ENCODE measurements at regions not wholly inside any gene's neighbourhood (a gene's known extent, or its start where the extent isn't known, plus 50 kb on each side); places are given as distances from the start of the nearest gene placed in this dataset.

GRCh38 chr17:33639103-33639880 is 346.2 kb upstream of the ASIC2 start:
- no peak for ATAC-seq
- Mint-ChIP-seq H3K4me1 (peaks cover 13% of the 10 kb centered on the region), H3K9me3 (peaks cover 18% of the 10 kb centered on the region), H3K4me3 (no peak overlapping the region), H3K27ac (no peak overlapping the region), H3K36me3 (no peaks in the 10 kb centered on the region)
- no peak for DNase-seq (ENCODE audit: low spot score in 2 of 2)

- peaks cover 18% of the 10 kb centered on the region for H3K9me3 Mint-ChIP-seq
- H3K4me3 Mint-ChIP-seq = no peak overlapping the region
- no peaks in the 10 kb centered on the region for H3K36me3 Mint-ChIP-seq
- H3K4me1 Mint-ChIP-seq = peaks cover 13% of the 10 kb centered on the region
- H3K27ac Mint-ChIP-seq = no peak overlapping the region
- DNase-seq (ENCODE audit: low spot score in 2 of 2) = no peak
- no peak for ATAC-seq
These were observed 347.5 kb upstream of the ASIC2 start for GRCh38 chr17:33640629-33641028.

- Mint-ChIP-seq H3K9me3 (peaks cover 14% of the 10 kb centered on the region), H3K36me3 (no peaks in the 10 kb centered on the region), H3K4me3 (no peak overlapping the region), H3K4me1 (peaks cover 8% of the 10 kb centered on the region), H3K27ac (no peak overlapping the region)
- DNase-seq (ENCODE audit: low spot score in 2 of 2) = no peak
- ATAC-seq = no peak
These were observed 348.9 kb upstream of the ASIC2 start for GRCh38 chr17:33642002-33642401.

DNA sequence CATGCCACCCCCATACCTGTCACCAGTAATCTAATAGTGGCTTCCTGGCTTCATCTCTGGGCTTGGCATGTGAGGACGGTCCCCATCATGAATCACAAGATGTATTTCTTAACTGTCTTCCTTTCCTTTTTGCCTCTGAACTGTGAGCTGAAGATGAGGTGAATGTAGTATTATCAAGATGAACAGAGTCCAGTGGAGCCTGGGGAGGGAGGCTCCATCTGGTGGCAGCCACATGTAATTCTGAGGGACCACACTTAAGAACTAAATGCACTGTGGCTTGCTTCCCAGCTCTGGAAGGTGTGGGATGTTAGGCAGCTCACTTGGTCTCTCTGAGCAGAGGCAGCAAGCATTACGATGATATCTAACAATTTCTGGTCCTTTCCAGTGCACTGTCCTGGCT is 354.9 kb upstream of the ASIC2 start:
- H3K4me1 Mint-ChIP-seq = no peaks in the 10 kb centered on the region
- H3K27ac Mint-ChIP-seq = no peak overlapping the region
- ATAC-seq = no peak
- H3K4me3 Mint-ChIP-seq = no peak overlapping the region
- no peak for DNase-seq (ENCODE audit: low spot score in 2 of 2)
- no peaks in the 10 kb centered on the region for H3K9me3 Mint-ChIP-seq
- H3K36me3 Mint-ChIP-seq = no peaks in the 10 kb centered on the region

DNA sequence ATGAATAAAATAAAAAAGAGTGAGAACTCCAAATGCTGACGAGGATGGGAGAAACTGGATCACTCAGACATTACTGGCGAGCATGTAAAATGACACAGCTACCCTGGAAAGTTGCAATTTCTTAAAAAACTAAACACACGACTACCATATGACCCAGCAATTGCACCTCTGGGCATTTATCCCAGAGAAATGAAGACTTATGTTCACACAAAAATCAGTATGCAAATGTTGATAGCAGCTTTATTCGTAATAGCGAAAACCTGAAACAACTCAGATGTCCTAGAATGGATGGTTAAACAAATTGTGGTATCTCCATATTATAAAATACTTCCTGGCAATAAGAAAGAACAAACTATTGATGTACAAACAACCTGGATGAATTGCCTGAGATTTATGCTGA is 357.2 kb upstream of the ASIC2 start:
- Mint-ChIP-seq H3K36me3 (no peaks in the 10 kb centered on the region), H3K9me3 (no peaks in the 10 kb centered on the region), H3K27ac (no peak overlapping the region), H3K4me3 (no peak overlapping the region), H3K4me1 (no peaks in the 10 kb centered on the region)
- DNase-seq (ENCODE audit: low spot score in 2 of 2) (no peak), ATAC-seq (no peak)

GRCh38 chr17:33651686-33652085 is 358.6 kb upstream of the ASIC2 start:
- DNase-seq (ENCODE audit: low spot score in 2 of 2) = no peak
- no peaks in the 10 kb centered on the region for H3K9me3 Mint-ChIP-seq
- no peaks in the 10 kb centered on the region for H3K4me1 Mint-ChIP-seq
- H3K36me3 Mint-ChIP-seq = no peaks in the 10 kb centered on the region
- H3K27ac Mint-ChIP-seq = no peak overlapping the region
- ATAC-seq = no peak
- H3K4me3 Mint-ChIP-seq = no peak overlapping the region

DNA sequence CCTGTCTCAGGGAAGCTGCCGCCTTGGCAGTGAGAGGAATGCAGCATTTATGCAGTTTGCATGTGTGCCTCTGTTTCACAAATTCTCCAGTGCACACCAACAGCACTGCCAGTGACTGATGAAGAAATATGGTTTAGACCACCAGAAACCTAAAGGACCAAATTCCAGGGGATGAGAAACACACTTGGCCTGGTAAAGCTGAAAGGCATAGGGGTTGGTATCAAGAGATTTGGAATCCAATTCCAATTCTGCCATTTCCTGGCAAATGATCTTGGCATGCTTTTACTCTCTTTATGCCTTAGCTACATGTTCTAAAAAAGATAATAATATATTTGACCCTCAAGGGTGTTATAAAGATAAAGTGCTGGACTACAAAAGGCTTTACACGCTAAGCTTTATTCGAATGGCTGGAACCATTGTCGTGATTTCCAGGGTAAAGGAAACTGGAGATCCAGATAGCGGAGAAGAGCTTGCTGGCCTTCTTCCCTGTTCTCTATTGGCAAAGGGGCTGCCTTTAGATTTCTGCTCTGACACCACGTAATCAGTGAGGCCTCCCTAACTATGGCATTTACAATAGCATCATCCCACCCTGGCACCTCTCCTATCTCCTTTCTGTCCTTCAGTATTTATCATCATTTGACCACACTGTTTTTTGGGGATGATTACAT is 359.8 kb upstream of the ASIC2 start:
- Mint-ChIP-seq H3K36me3 (no peaks in the 10 kb centered on the region), H3K4me3 (no peak overlapping the region), H3K27ac (no peak overlapping the region), H3K9me3 (no peaks in the 10 kb centered on the region), H3K4me1 (no peaks in the 10 kb centered on the region)
- DNase-seq (ENCODE audit: low spot score in 2 of 2) (no peak), ATAC-seq (no peak)

- H3K27ac Mint-ChIP-seq = no peak overlapping the region
- no peak overlapping the region for H3K4me3 Mint-ChIP-seq
- H3K9me3 Mint-ChIP-seq = no peaks in the 10 kb centered on the region
- DNase-seq (ENCODE audit: low spot score in 2 of 2) = no peak
- H3K36me3 Mint-ChIP-seq = no peaks in the 10 kb centered on the region
- H3K4me1 Mint-ChIP-seq = no peaks in the 10 kb centered on the region
- no peak for ATAC-seq
These were observed 360.3 kb upstream of the ASIC2 start for GRCh38 chr17:33653399-33653788.

GRCh38 chr17:33657181-33657580 is 364.1 kb upstream of the ASIC2 start:
- no peak for ATAC-seq
- H3K27ac Mint-ChIP-seq = no peak overlapping the region
- H3K36me3 Mint-ChIP-seq = no peaks in the 10 kb centered on the region
- no peak for DNase-seq (ENCODE audit: low spot score in 2 of 2)
- no peak overlapping the region for H3K4me3 Mint-ChIP-seq
- no peaks in the 10 kb centered on the region for H3K9me3 Mint-ChIP-seq
- H3K4me1 Mint-ChIP-seq = no peaks in the 10 kb centered on the region

GRCh38 chr17:33661975-33662374 is 368.9 kb upstream of the ASIC2 start:
- Mint-ChIP-seq H3K4me1 (peaks cover 7% of the 10 kb centered on the region), H3K36me3 (no peaks in the 10 kb centered on the region), H3K27ac (no peak overlapping the region), H3K9me3 (no peaks in the 10 kb centered on the region), H3K4me3 (no peak overlapping the region)
- no peak for DNase-seq (ENCODE audit: low spot score in 2 of 2)
- ATAC-seq = no peak

DNA sequence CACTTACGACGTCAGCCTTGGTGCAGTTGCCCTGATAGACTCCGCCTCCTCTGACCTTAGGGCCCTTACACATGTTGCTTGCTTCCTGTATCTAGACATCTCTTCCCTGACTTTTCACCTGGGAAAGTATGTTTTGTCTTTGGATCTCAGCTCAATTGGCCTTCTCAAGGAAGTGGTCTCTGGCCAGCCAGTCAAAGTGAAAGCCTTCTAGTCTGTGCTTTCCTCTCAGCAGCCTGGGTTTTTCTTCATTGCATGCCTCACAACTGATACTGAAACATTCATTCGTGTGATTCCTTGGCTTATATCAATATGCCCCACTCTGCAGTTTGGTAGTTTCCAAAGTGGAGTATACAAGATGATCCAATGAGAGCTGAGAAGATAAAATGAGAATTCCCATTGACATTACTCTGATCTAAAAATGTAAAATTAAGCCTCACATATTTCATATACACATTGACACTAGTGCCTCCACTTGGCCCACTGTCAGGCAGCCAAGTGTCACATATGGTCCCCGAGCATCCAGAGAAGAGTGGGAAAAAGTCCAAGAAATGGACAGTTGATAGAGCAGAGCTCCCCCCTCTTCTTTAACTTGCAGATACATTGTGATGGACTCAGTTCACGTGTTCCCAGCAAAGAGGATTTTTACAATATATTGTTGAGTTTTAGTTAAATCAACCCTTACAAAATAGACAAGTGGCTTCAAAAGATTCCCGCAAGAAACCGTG is 371.2 kb upstream of the ASIC2 start:
- Mint-ChIP-seq H3K4me1 (peaks cover 15% of the 10 kb centered on the region), H3K27ac (no peak overlapping the region), H3K4me3 (no peak overlapping the region), H3K36me3 (no peaks in the 10 kb centered on the region), H3K9me3 (no peaks in the 10 kb centered on the region)
- DNase-seq (ENCODE audit: low spot score in 2 of 2) (no peak), ATAC-seq (no peak)

DNA sequence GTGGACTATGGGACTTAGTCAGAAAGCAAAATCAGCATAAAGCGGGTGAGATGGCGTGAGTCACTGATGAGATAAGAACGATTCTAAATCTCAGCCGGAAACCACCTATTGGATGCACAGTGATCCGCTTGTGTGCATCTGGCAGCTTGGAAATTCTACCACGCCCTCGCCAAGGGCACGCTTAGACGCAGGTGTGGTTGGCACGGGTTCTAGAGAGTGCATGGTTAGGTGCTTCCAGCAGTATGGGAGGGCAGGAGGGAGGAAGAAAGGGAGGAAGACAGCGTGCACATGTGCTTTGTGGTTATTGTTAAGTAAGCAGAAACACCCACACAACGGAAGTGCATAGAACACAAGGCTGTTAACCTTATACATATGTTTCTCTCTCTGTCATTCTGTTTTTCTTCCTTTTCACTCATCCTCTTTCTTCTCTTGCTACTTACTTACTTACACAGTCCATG is 374.0 kb upstream of the ASIC2 start:
- DNase-seq (ENCODE audit: low spot score in 2 of 2) (peak in 1 of 2 donors; percentile 54), ATAC-seq (peak; percentile 92)
- H3K27ac Mint-ChIP-seq = no peak overlapping the region
- no peaks in the 10 kb centered on the region for H3K9me3 Mint-ChIP-seq
- peak overlapping the region; percentile 17 for H3K4me3 Mint-ChIP-seq
- H3K4me1 Mint-ChIP-seq = peaks cover 15% of the 10 kb centered on the region
- H3K36me3 Mint-ChIP-seq = no peaks in the 10 kb centered on the region

GRCh38 chr17:33667671-33668070 is 374.6 kb upstream of the ASIC2 start:
- ATAC-seq = no peak
- no peaks in the 10 kb centered on the region for H3K36me3 Mint-ChIP-seq
- H3K4me1 Mint-ChIP-seq = peaks cover 15% of the 10 kb centered on the region
- peak overlapping the region; percentile 17 for H3K4me3 Mint-ChIP-seq
- no peak for DNase-seq (ENCODE audit: low spot score in 2 of 2)
- H3K9me3 Mint-ChIP-seq = no peaks in the 10 kb centered on the region
- H3K27ac Mint-ChIP-seq = no peak overlapping the region

DNA sequence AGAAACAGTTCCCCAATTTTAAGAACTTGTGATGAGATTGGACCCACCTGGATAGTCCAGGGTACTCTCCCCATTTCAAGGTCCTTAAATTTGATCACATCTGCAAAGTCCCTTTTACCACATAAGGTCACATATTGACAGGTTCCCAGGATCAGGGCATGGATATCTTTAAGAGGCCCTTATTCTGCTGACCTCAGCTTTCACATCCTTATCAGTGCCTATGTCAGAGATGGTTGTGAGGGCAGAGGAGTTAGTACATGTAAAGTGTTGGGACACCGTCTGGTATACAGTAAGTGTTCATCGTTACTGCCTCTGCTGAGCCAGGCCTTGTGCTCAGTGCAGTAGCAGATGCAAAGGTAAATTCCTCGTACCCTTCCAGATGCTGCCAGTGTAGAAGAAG is 375.4 kb upstream of the ASIC2 start:
- ATAC-seq = no peak
- H3K4me1 Mint-ChIP-seq = peaks cover 15% of the 10 kb centered on the region
- no peak overlapping the region for H3K27ac Mint-ChIP-seq
- no peak overlapping the region for H3K4me3 Mint-ChIP-seq
- no peaks in the 10 kb centered on the region for H3K36me3 Mint-ChIP-seq
- H3K9me3 Mint-ChIP-seq = no peaks in the 10 kb centered on the region
- no peak for DNase-seq (ENCODE audit: low spot score in 2 of 2)

DNA sequence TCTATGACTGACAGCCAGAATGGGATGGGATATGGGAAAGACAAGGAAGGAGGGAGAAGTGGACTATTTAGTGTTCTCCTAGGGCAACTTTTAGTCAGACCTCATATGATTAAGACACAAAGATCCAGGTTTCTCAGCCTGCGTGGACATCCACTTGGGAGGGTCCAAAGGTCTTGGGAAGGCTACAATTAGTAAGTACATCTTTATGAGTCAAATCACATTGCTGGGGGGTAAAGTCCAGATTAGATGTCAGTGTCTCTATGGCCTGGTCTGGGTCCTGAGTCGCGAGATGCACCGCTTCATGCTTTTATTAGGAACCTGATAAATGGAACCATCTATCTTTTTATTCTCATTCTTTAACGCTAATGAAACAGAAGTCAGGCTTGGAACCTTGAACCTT is 378.4 kb upstream of the ASIC2 start:
- H3K4me1 Mint-ChIP-seq = peaks cover 10% of the 10 kb centered on the region
- H3K27ac Mint-ChIP-seq = no peak overlapping the region
- ATAC-seq (no peak), DNase-seq (ENCODE audit: low spot score in 2 of 2) (no peak)
- H3K4me3 Mint-ChIP-seq = no peak overlapping the region
- no peaks in the 10 kb centered on the region for H3K9me3 Mint-ChIP-seq
- no peaks in the 10 kb centered on the region for H3K36me3 Mint-ChIP-seq

- no peak overlapping the region for H3K4me3 Mint-ChIP-seq
- H3K27ac Mint-ChIP-seq = no peak overlapping the region
- no peaks in the 10 kb centered on the region for H3K4me1 Mint-ChIP-seq
- H3K9me3 Mint-ChIP-seq = no peaks in the 10 kb centered on the region
- no peaks in the 10 kb centered on the region for H3K36me3 Mint-ChIP-seq
- ATAC-seq = peak; percentile 75
- DNase-seq (ENCODE audit: low spot score in 2 of 2) = peak; percentile 32 to 59
These were observed 381.6 kb upstream of the ASIC2 start for GRCh38 chr17:33674685-33675084.
